Epidermal melanocyte (primary cell): ENCODE measurements at regions not wholly inside any gene's neighbourhood (a gene's known extent, or its start where the extent isn't known, plus 50 kb on each side); places are given as distances from the start of the nearest gene placed in this dataset.

Source experiments
- DNase-seq: peaks from one replicate; pipeline ENCODE4 v3.0.0; 2011; ENCODE audit warnings: low spot score; ENCODE audit not compliant: insufficient read length

GRCh38 chr4:16377887-16378286 is 151.6 kb upstream of the TAPT1 start:
- no peak for DNase-seq

GRCh38 chr4:16365036-16365569 is 138.8 kb upstream of the TAPT1 start:
- DNase-seq = no peak

- no peak for DNase-seq
These were observed 134.5 kb upstream of the TAPT1 start for GRCh38 chr4:16360694-16361262.

- no peak for DNase-seq
These were observed 126.9 kb upstream of the TAPT1 start for GRCh38 chr4:16353165-16353564.

- DNase-seq = no peak
These were observed 124.9 kb upstream of the TAPT1 start for GRCh38 chr4:16351161-16351560.

GRCh38 chr4:16344853-16345252 is 118.6 kb upstream of the TAPT1 start:
- DNase-seq = no peak

- no peak for DNase-seq
These were observed 111.7 kb upstream of the TAPT1 start for GRCh38 chr4:16337936-16338335.

- no peak for DNase-seq
These were observed 108.3 kb upstream of the TAPT1 start for GRCh38 chr4:16334601-16335000.

- DNase-seq = no peak
These were observed 103.5 kb upstream of the TAPT1 start for GRCh38 chr4:16329797-16330134.

- DNase-seq = no peak
These were observed 103.0 kb upstream of the TAPT1 start for GRCh38 chr4:16329125-16329796.

GRCh38 chr4:16322183-16322582 is 95.9 kb upstream of the TAPT1 start:
- DNase-seq = no peak

GRCh38 chr4:16315456-16315855 is 89.2 kb upstream of the TAPT1 start:
- no peak for DNase-seq

GRCh38 chr4:16310606-16311005 is 84.3 kb upstream of the TAPT1 start:
- no peak for DNase-seq

- DNase-seq = no peak
These were observed 76.4 kb upstream of the TAPT1 start for GRCh38 chr4:16302648-16303047.

GRCh38 chr4:16297003-16297402 is 70.7 kb upstream of the TAPT1 start:
- no peak for DNase-seq

- DNase-seq = no peak
These were observed 68.2 kb upstream of the TAPT1 start for GRCh38 chr4:16294455-16294854.

- DNase-seq = no peak
These were observed 67.1 kb upstream of the TAPT1 start for GRCh38 chr4:16293210-16293838.

GRCh38 chr4:16292585-16292984 is 66.3 kb upstream of the TAPT1 start:
- no peak for DNase-seq

- no peak for DNase-seq
These were observed 64.6 kb upstream of the TAPT1 start for GRCh38 chr4:16290681-16291420.

- DNase-seq = peak; percentile 41
These were observed 63.8 kb upstream of the TAPT1 start for GRCh38 chr4:16289897-16290554.

GRCh38 chr4:16284050-16284449 is 57.8 kb upstream of the TAPT1 start:
- no peak for DNase-seq

- DNase-seq = no peak
These were observed 51.9 kb upstream of the TAPT1 start for GRCh38 chr4:16278178-16278577.
